Mesothelial cell of epicardium (in vitro differentiated cells): ENCODE measurements at regions not wholly inside any gene's neighbourhood (a gene's known extent, or its start where the extent isn't known, plus 50 kb on each side); places are given as distances from the start of the nearest gene placed in this dataset.
A peak's percentile ranks its signal among the peaks of the same experiment; 100 is the strongest.

Experiments used
- DNase-seq, 2 experiments: peaks; one replicate each; pipeline ENCODE4 v3.0.0; 2021; ENCODE audit warnings: low spot score in 2 of 2; ENCODE audit not compliant: unreplicated experiment in 2 of 2
- H3K27ac Mint-ChIP-seq: 2 replicates; pipeline ENCODE4 v1.8.0; 2021; ENCODE audit warnings: mixed read lengths
- H3K27me3 Mint-ChIP-seq: 2 replicates; pipeline ENCODE4 v1.8.0; 2021; ENCODE audit warnings: low read depth, mixed read lengths
- H3K36me3 Mint-ChIP-seq: 2 replicates; pipeline ENCODE4 v1.8.0; 2021; ENCODE audit warnings: mixed read lengths
- H3K4me1 Mint-ChIP-seq: 2 replicates; pipeline ENCODE4 v1.8.0; 2021; ENCODE audit warnings: mixed read lengths
- H3K4me3 Mint-ChIP-seq: 2 replicates; pipeline ENCODE4 v1.8.0; 2021; ENCODE audit warnings: mild to moderate bottlenecking, moderate library complexity, mixed read lengths
- H3K9me3 Mint-ChIP-seq: 2 replicates; pipeline ENCODE4 v1.8.0; 2021; ENCODE audit warnings: mixed read lengths
- CTCF ChIP-seq: fragments of 200-600 bp; sonication (generic); IDR thresholded peaks from one replicate; pipeline ENCODE4 v1.5.0; 2021; ENCODE audit warnings: antibody characterized with exemption; ENCODE audit not compliant: unreplicated experiment

GRCh38 chr10:121108051-121108450, 256.9 kb downstream of the WDR11 start:
- Mint-ChIP-seq H3K36me3 (no peaks in the 10 kb centered on the region), H3K27ac (no peak overlapping the region), H3K4me1 (peaks cover 43% of the 10 kb centered on the region), H3K9me3 (peaks cover 5% of the 10 kb centered on the region), H3K4me3 (no peak overlapping the region), H3K27me3 (no peaks in the 10 kb centered on the region)
- TF ChIP-seq CTCF, result no peak
- no peak for DNase-seq

- no peaks in the 10 kb centered on the region for H3K36me3 Mint-ChIP-seq
- peaks cover 8% of the 10 kb centered on the region for H3K9me3 Mint-ChIP-seq
- TF ChIP-seq CTCF, result no peak
- H3K4me1 Mint-ChIP-seq, result peaks cover 52% of the 10 kb centered on the region
- no peak overlapping the region for H3K4me3 Mint-ChIP-seq
- no peaks in the 10 kb centered on the region for H3K27me3 Mint-ChIP-seq
- DNase-seq, result no peak
- H3K27ac Mint-ChIP-seq, result no peak overlapping the region
These were observed 259.2 kb downstream of the WDR11 start for GRCh38 chr10:121110369-121110768.

- Mint-ChIP-seq H3K9me3 (peaks cover 24% of the 10 kb centered on the region), H3K27ac (peak overlapping the region; percentile 97), H3K36me3 (peaks cover 7% of the 10 kb centered on the region), H3K27me3 (no peaks in the 10 kb centered on the region), H3K4me3 (no peak overlapping the region), H3K4me1 (peaks cover 44% of the 10 kb centered on the region)
- TF ChIP-seq CTCF, result no peak
- no peak for DNase-seq
These were observed 261.0 kb downstream of the WDR11 start for GRCh38 chr10:121112136-121112535.

- DNase-seq, result no peak
- H3K36me3 Mint-ChIP-seq, result peaks cover 7% of the 10 kb centered on the region
- H3K27ac Mint-ChIP-seq, result peak overlapping the region; percentile 97
- H3K9me3 Mint-ChIP-seq, result peaks cover 27% of the 10 kb centered on the region
- H3K4me3 Mint-ChIP-seq, result peak overlapping the region; percentile 9
- no peaks in the 10 kb centered on the region for H3K27me3 Mint-ChIP-seq
- peaks cover 44% of the 10 kb centered on the region for H3K4me1 Mint-ChIP-seq
- peak; percentile 32 for TF ChIP-seq CTCF
These were observed 261.6 kb downstream of the WDR11 start for GRCh38 chr10:121112579-121113384.

GRCh38 chr10:121113385-121113696, 262.2 kb downstream of the WDR11 start:
- Mint-ChIP-seq H3K27ac (peak overlapping the region; percentile 97), H3K9me3 (peaks cover 27% of the 10 kb centered on the region), H3K4me3 (no peak overlapping the region), H3K4me1 (peaks cover 46% of the 10 kb centered on the region), H3K27me3 (no peaks in the 10 kb centered on the region), H3K36me3 (peaks cover 7% of the 10 kb centered on the region)
- DNase-seq, result no peak
- TF ChIP-seq CTCF, result no peak
